Sigmoid colon (tissue), 6 donors: ENCODE measurements at regions not wholly inside any gene's neighbourhood (a gene's known extent, or its start where the extent isn't known, plus 50 kb on each side); places are given as distances from the start of the nearest gene placed in this dataset.

Experiments used
- DNase-seq: peaks from one replicate; pipeline ENCODE4 v3.0.0-alpha.2; 2019
- H3K27ac ChIP-seq, 4 donors: fragments of 200-600 bp; sonication (generic); one replicate each; pipeline ENCODE4 v1.5.1; 2016 to 2019; ENCODE audit warnings: mild to moderate bottlenecking in 1 of 4
- H3K27me3 ChIP-seq, 3 donors: fragments of 200-600 bp; sonication (generic); one replicate each; pipeline ENCODE4 v1.5.1; 2019; ENCODE audit warnings: mild to moderate bottlenecking in 1 of 3
- H3K36me3 ChIP-seq, 4 donors: fragments of 200-600 bp; sonication (generic); one replicate each; pipeline ENCODE4 v1.5.1; 2016 to 2019
- H3K4me1 ChIP-seq, 4 donors: fragments of 200-600 bp; sonication (generic); one replicate each; pipeline ENCODE4 v1.5.1; 2017 to 2019
- H3K4me3 ChIP-seq, 4 donors: fragments of 200-600 bp; sonication (generic); one replicate each; pipeline ENCODE4 v1.5.1; 2017 to 2019; ENCODE audit warnings: mild to moderate bottlenecking in 2 of 4, moderate library complexity in 1 of 4
- H3K9me3 ChIP-seq, 4 donors: fragments of 200-600 bp in 3 of 4; sonication (generic) in 3 of 4; one replicate each; pipeline versions ENCODE4 v1.5.1 to v1.6.1; 2013 to 2019
- EP300 ChIP-seq, 4 donors: sonication (generic); formaldehyde crosslinking; IDR thresholded peaks; one replicate each; pipeline ENCODE4 v1.6.1; 2017; ENCODE audit warnings: antibody characterized with exemption in 4 of 4
- POLR2A ChIP-seq, 2 donors: fragments of 450-650 bp; IDR thresholded peaks; one replicate each; pipeline ENCODE4 v1.6.1; 2016; ENCODE audit warnings: antibody characterized with exemption in 2 of 2, mild to moderate bottlenecking in 2 of 2, moderate library complexity in 2 of 2
- POLR2AphosphoS5 ChIP-seq, 4 donors: sonication (generic); formaldehyde crosslinking; IDR thresholded peaks; one replicate each; pipeline ENCODE4 v1.6.1; 2017; ENCODE audit warnings: antibody characterized with exemption in 4 of 4
- WGBS, 2 donors: extraction: QIAGEN DNeasy Blood & Tissue Kit; methylation state at CpG; one replicate each; pipeline ENCODE4 v1.1.7; 2013; 5-methylcytosine and 5-hydroxymethylcytosine counted together
- intact Hi-C: fragments of 100-400 bp; cut with DNase I; formaldehyde crosslinking; loops from one replicate; pipeline ENCODE4 v1.15.1; 2023
- TF ChIP-seq, protein P1 (sequence below), 4 experiments: fragments of 450-650 bp in 3 of 4; fragments of 200-600 bp in 1 of 4; IDR thresholded peaks; one replicate each; pipeline ENCODE4 v1.5.1; 2016 to 2019; ENCODE audit warnings: antibody characterized with exemption in 4 of 4, mild to moderate bottlenecking in 3 of 4, moderate library complexity in 2 of 4
- donor health status: healthy with polysubstance abuse.
- donor health status: healthy.

DNA sequence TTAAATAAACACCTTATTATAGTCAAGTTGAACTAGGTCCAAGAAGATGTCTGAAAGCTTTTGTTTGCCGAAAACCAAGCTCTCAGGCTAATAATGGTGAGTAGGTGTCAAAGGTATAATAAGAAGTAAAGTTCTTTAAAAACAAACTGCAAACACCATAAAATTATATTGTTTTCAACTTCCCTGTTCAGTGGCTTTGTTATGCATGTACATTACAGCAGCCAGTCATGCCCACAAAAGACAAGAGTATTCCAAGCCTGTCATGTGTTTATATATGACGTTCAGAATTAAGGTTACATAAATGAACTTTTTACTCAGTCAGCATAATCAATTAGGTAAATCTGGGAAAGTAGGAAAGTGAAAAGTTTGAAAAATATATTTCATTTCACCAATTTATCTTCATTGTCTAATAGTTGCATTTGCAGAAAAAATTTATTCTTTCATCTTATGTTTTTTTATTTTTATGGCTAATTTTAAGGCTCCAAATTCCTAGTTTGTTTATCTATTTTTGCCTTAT lies 928.7 kb upstream of the SOX9 start:
- Histone ChIP-seq H3K27ac (no peak overlapping the region), H3K36me3 (no peaks in the 10 kb centered on the region), H3K9me3 (peaks cover 0 to 3% (median 0%) of the 10 kb centered on the region in 4 donors), H3K4me3 (no peak overlapping the region), H3K27me3 (no peaks in the 10 kb centered on the region), H3K4me1 (peaks cover 0 to 15% (median 3%) of the 10 kb centered on the region in 4 donors)
- DNase-seq = no peak
- TF ChIP-seq POLR2AphosphoS5 (IDR thresholded peaks at IDR 0.05) = no peak
- TF ChIP-seq, protein P1, sequence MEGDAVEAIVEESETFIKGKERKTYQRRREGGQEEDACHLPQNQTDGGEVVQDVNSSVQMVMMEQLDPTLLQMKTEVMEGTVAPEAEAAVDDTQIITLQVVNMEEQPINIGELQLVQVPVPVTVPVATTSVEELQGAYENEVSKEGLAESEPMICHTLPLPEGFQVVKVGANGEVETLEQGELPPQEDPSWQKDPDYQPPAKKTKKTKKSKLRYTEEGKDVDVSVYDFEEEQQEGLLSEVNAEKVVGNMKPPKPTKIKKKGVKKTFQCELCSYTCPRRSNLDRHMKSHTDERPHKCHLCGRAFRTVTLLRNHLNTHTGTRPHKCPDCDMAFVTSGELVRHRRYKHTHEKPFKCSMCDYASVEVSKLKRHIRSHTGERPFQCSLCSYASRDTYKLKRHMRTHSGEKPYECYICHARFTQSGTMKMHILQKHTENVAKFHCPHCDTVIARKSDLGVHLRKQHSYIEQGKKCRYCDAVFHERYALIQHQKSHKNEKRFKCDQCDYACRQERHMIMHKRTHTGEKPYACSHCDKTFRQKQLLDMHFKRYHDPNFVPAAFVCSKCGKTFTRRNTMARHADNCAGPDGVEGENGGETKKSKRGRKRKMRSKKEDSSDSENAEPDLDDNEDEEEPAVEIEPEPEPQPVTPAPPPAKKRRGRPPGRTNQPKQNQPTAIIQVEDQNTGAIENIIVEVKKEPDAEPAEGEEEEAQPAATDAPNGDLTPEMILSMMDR (IDR thresholded peaks at IDR 0.05) = no peak
- no peak for TF ChIP-seq POLR2A (IDR thresholded peaks at IDR 0.05)
- TF ChIP-seq EP300 (IDR thresholded peaks at IDR 0.05) = no peak
- WGBS, 2 donors = 16 to 67% methylated on average over 2 of the region's 2 CpGs
- intact Hi-C loops = no loop called here

DNA sequence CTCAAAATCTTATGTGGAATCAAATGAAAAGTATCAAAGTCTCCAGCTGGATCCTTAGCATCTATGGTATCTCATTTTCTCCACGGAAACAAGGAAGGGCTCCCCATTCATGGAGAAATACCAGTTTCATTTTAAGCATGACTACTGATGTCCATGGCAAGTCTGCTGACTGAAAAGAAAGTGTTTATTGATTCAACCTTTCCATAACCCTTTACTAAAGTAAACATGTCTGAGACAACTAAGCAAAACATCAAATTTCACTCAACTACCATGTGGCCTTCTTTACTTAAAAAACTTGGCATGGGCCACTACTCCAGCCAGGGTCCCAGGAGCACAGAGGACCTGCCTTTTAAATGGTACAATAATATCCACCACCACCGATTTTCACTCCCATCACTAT lies 928.0 kb upstream of the SOX9 start:
- no peaks in the 10 kb centered on the region for H3K36me3 ChIP-seq
- no peak overlapping the region for H3K27ac ChIP-seq
- TF ChIP-seq POLR2A (IDR thresholded peaks at IDR 0.05) = no peak
- TF ChIP-seq EP300 (IDR thresholded peaks at IDR 0.05) = no peak
- TF ChIP-seq POLR2AphosphoS5 (IDR thresholded peaks at IDR 0.05) = no peak
- TF ChIP-seq, protein P1 (IDR thresholded peaks at IDR 0.05) = no peak
- peaks cover 0 to 15% (median 3%) of the 10 kb centered on the region in 4 donors for H3K4me1 ChIP-seq
- intact Hi-C loops = no loop called here
- H3K4me3 ChIP-seq = no peak overlapping the region
- DNase-seq = no peak
- H3K9me3 ChIP-seq = peaks cover 0 to 3% (median 0%) of the 10 kb centered on the region in 4 donors
- H3K27me3 ChIP-seq = no peaks in the 10 kb centered on the region
- WGBS, 2 donors = 75 to 78% methylated on average over 2 of the region's 2 CpGs

DNA sequence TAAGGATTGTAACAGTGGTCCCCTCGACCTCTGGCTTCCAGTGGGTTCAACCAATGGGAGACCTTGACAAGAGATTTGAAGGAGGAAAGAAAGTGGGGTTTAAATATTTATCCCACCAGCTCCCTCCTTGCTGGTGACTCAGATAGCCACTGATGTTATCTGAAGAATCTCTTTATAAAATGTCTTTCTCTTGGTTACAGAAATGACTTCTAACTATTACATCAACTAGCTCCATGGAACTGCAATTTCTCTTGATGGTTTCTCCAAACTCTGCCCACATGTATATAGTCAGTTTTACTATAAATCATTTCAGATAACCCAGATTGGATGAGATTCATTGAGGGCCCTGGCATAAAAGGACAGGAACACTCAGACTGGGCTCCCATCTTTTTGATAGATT lies 920.2 kb upstream of the SOX9 start:
- Histone ChIP-seq H3K27ac (no peak overlapping the region), H3K4me1 (no peaks in the 10 kb centered on the region), H3K27me3 (no peaks in the 10 kb centered on the region), H3K4me3 (no peak overlapping the region), H3K9me3 (peaks cover 0 to 3% (median 0%) of the 10 kb centered on the region in 4 donors), H3K36me3 (no peaks in the 10 kb centered on the region)
- TF ChIP-seq POLR2A (IDR thresholded peaks at IDR 0.05) (no peak), EP300 (IDR thresholded peaks at IDR 0.05) (no peak), POLR2AphosphoS5 (IDR thresholded peaks at IDR 0.05) (no peak)
- TF ChIP-seq, protein P1 (IDR thresholded peaks at IDR 0.05) = no peak
- no peak for DNase-seq
- WGBS, 2 donors = 52 to 80% methylated on average over 1 of the region's 1 CpG
- intact Hi-C loops = no loop called here

DNA sequence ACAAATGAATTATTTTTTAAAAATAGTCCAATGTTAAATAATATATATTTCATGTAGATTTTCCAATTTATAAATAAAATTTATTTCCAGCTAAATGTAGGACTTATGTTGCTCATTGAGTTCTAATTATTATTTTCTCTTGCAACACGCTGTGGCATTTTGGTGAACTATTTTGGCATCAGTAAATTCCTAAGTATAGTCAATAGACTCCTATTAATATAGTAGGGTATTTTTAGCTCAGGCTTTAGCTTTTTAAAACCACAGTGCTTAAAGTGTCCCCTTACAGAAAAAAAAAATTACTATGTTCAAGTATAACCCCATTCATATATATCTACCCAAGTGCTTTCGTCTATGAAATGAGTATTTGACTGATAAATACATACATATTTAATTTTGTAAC lies 919.2 kb upstream of the SOX9 start:
- no peaks in the 10 kb centered on the region for H3K4me1 ChIP-seq
- H3K9me3 ChIP-seq = no peaks in the 10 kb centered on the region
- 84 to 93% methylated on average over 2 of the region's 2 CpGs for WGBS, 2 donors
- intact Hi-C loops = no loop called here
- TF ChIP-seq, protein P1 (IDR thresholded peaks at IDR 0.05) = no peak
- TF ChIP-seq EP300 (IDR thresholded peaks at IDR 0.05) = no peak
- TF ChIP-seq POLR2AphosphoS5 (IDR thresholded peaks at IDR 0.05) = no peak
- TF ChIP-seq POLR2A (IDR thresholded peaks at IDR 0.05) = no peak
- H3K4me3 ChIP-seq = no peak overlapping the region
- no peaks in the 10 kb centered on the region for H3K36me3 ChIP-seq
- no peak overlapping the region for H3K27ac ChIP-seq
- DNase-seq = no peak
- H3K27me3 ChIP-seq = no peaks in the 10 kb centered on the region

DNA sequence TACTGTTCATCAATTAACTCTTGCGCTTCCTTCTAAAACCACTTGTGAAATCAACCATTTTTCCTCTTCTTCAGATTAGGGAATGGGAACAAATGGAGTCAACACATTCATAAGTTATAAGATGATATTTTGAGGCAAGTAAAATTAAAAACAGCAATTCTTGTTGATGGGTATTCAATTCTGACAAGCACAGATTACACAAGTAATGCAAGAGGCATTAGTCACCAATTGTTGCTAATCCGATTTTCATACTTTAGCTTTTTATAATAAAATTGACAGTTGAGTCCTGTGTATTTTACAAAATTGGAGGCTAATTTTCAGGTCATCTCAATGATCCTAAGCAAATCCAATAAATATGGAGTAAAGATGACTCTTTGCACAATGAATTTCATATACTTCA lies 918.4 kb upstream of the SOX9 start:
- H3K4me3 ChIP-seq = no peak overlapping the region
- WGBS, 2 donors = 96 to 97% methylated on average over 2 of the region's 2 CpGs
- H3K27me3 ChIP-seq = no peaks in the 10 kb centered on the region
- H3K27ac ChIP-seq = no peak overlapping the region
- intact Hi-C loops = no loop called here
- no peaks in the 10 kb centered on the region for H3K4me1 ChIP-seq
- DNase-seq = no peak
- H3K36me3 ChIP-seq = no peaks in the 10 kb centered on the region
- TF ChIP-seq POLR2AphosphoS5 (IDR thresholded peaks at IDR 0.05) (no peak), POLR2A (IDR thresholded peaks at IDR 0.05) (no peak), EP300 (IDR thresholded peaks at IDR 0.05) (no peak)
- TF ChIP-seq, protein P1 (IDR thresholded peaks at IDR 0.05) = no peak
- no peaks in the 10 kb centered on the region for H3K9me3 ChIP-seq
